Tibial artery (tissue), 4 donors: ENCODE measurements at regions not wholly inside any gene's neighbourhood (a gene's known extent, or its start where the extent isn't known, plus 50 kb on each side); places are given as distances from the start of the nearest gene placed in this dataset.
"Not testable (repeated sequence)": the region's sequence is repeated elsewhere in the genome, so short reads cannot be mapped to it uniquely, and the experiment has no call there.

Source experiments
- DNase-seq, 2 donors: peaks; one replicate each; pipeline ENCODE4 v3.0.0-alpha.2; 2019
- H3K27ac ChIP-seq, 2 donors: fragments of 200-600 bp; sonication (generic) in 1 of 2; 1 replicate in 1 of 2; 2 replicates in 1 of 2; pipeline ENCODE4 v1.5.1; 2018 to 2019; ENCODE audit warnings: mild to moderate bottlenecking in 1 of 2
- H3K27me3 ChIP-seq, 2 donors: fragments of 200-600 bp; sonication (generic) in 1 of 2; one replicate each; pipeline versions ENCODE4 v1.5.1 to v1.6.0; 2016 to 2019
- H3K36me3 ChIP-seq, 3 donors: fragments of 200-600 bp; sonication (generic) in 2 of 3; one replicate each; pipeline ENCODE4 v1.5.1; 2016 to 2019; ENCODE audit warnings: mild to moderate bottlenecking in 2 of 3
- H3K4me1 ChIP-seq, 4 donors: fragments of 200-600 bp; sonication (generic) in 2 of 4; 1 replicate in 3 of 4; 2 replicates in 1 of 4; pipeline ENCODE4 v1.5.1; 2016 to 2019
- H3K4me3 ChIP-seq, 2 donors: fragments of 200-600 bp; sonication (generic) in 1 of 2; 1 replicate in 1 of 2; 2 replicates in 1 of 2; pipeline ENCODE4 v1.5.1; 2018 to 2019; ENCODE audit warnings: mild to moderate bottlenecking in 2 of 2
- H3K9me3 ChIP-seq, 3 donors: fragments of 200-600 bp; sonication (generic) in 1 of 3; one replicate each; pipeline ENCODE4 v1.5.1; 2016 to 2019
- intact Hi-C: fragments of 100-400 bp; cut with DNase I; formaldehyde crosslinking; loops from one replicate; pipeline ENCODE4 v1.15.0; 2023; ENCODE audit warnings: low total_unique reads
- TF ChIP-seq, protein P1 (sequence below), 2 experiments: fragments of 200-600 bp in 1 of 2; fragments of 450-650 bp in 1 of 2; IDR thresholded peaks; one replicate each; pipeline ENCODE4 v1.5.1; 2017 to 2019; ENCODE audit warnings: antibody characterized with exemption in 2 of 2, mild to moderate bottlenecking in 1 of 2, moderate library complexity in 1 of 2

DNA sequence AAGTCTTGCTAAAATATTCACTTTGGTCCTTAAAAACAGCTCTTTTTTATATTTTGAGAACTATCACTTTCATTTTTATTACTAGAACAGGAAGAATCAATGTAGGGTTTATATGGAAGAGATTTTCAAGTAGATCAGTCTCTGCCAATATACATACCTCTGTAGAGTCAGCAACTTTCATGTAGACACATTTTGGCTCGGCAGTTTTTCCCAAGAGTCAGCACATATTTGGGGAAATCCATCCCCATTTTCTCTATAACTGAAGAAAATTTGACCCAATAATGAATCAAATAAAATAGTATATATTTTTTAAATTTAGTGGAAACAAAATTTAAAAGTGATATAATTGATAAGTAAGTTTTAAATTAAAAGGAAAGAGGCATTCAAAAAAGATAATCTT, 329.8 kb upstream of the TFPI start:
- Histone ChIP-seq H3K4me1 (no peaks in the 10 kb centered on the region), H3K27me3 (no peaks in the 10 kb centered on the region), H3K27ac (no peak overlapping the region), H3K4me3 (no peak overlapping the region), H3K36me3 (no peaks in the 10 kb centered on the region), H3K9me3 (no peaks in the 10 kb centered on the region)
- DNase-seq = no peak
- intact Hi-C loops = no loop called here
- TF ChIP-seq, protein P1, sequence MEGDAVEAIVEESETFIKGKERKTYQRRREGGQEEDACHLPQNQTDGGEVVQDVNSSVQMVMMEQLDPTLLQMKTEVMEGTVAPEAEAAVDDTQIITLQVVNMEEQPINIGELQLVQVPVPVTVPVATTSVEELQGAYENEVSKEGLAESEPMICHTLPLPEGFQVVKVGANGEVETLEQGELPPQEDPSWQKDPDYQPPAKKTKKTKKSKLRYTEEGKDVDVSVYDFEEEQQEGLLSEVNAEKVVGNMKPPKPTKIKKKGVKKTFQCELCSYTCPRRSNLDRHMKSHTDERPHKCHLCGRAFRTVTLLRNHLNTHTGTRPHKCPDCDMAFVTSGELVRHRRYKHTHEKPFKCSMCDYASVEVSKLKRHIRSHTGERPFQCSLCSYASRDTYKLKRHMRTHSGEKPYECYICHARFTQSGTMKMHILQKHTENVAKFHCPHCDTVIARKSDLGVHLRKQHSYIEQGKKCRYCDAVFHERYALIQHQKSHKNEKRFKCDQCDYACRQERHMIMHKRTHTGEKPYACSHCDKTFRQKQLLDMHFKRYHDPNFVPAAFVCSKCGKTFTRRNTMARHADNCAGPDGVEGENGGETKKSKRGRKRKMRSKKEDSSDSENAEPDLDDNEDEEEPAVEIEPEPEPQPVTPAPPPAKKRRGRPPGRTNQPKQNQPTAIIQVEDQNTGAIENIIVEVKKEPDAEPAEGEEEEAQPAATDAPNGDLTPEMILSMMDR (IDR thresholded peaks at IDR 0.05) = no peak

DNA sequence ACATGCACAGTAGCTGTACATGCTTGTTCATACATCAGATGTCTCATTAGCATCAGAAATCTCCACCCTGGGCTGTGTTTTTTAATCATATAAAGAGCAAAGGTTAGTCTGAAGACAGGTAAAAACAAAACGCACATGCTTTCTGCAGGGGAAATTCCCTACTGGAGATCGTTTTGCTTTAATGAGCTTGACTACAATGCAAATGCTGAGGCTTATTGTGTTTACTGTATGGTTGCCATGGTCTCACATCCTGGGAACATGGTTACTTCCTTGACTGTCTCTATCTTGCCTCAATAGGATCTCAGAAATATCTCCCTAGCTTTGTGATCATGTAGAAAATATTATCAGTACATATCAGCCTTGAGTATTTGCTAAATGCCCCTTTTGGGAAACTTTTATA, 336.5 kb upstream of the TFPI start:
- intact Hi-C loops = no loop called here
- H3K27me3 ChIP-seq = no peaks in the 10 kb centered on the region
- H3K4me1 ChIP-seq = no peaks in the 10 kb centered on the region
- no peaks in the 10 kb centered on the region for H3K36me3 ChIP-seq
- TF ChIP-seq, protein P1 (IDR thresholded peaks at IDR 0.05) = no peak
- H3K9me3 ChIP-seq = no peaks in the 10 kb centered on the region
- no peak overlapping the region for H3K4me3 ChIP-seq
- DNase-seq = no peak
- no peak overlapping the region for H3K27ac ChIP-seq

DNA sequence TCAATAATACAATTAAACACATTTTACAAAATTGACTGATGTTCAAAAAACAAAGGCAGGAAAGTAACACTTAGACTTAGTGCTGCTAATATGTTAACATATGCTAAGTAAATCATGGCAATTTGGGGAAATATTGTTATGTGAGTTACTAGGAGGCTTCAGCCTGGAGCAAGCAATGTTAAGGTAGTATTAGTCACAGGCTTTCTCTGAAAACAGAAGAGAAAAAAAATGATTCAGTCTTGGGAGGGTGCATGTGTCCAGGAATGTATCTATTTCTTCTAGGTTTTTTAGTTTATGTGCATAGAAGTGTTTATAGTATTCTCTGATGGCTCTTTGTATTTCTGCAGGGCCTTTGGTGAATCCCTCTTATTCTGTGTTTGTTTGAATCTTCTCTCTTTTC, 345.8 kb upstream of the TFPI start:
- H3K36me3 ChIP-seq = no peaks in the 10 kb centered on the region
- intact Hi-C loops = no loop called here
- H3K27ac ChIP-seq = no peak overlapping the region
- TF ChIP-seq, protein P1 (IDR thresholded peaks at IDR 0.05) = no peak
- H3K27me3 ChIP-seq = no peaks in the 10 kb centered on the region
- no peaks in the 10 kb centered on the region for H3K9me3 ChIP-seq
- H3K4me3 ChIP-seq = no peak overlapping the region
- DNase-seq = no peak
- peaks cover 0 to 5% (median 0%) of the 10 kb centered on the region in 4 donors for H3K4me1 ChIP-seq

DNA sequence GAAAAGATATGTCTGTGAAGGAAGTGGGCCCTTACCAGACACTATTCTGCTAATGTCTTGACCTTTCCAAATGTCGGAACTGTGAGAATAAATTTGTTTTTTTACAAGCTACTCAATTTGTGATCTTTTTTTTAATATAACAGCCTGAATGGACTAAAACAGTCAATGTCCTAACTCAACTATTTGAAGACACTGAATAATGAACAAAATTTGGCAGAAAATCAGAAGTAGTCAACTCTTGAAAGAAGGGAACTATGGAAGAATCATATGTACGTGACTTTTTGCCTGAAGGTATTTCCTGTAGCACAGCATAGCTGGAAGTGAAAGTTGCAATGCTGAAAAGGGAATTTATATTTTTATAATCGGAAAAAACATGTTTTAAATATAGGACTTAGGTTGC, 351.8 kb upstream of the TFPI start:
- no peaks in the 10 kb centered on the region for H3K9me3 ChIP-seq
- H3K36me3 ChIP-seq = no peaks in the 10 kb centered on the region
- TF ChIP-seq, protein P1 (IDR thresholded peaks at IDR 0.05) = no peak
- H3K4me1 ChIP-seq = peaks cover 0 to 16% (median 0%) of the 10 kb centered on the region in 4 donors
- H3K27me3 ChIP-seq = no peaks in the 10 kb centered on the region
- intact Hi-C loops = no loop called here
- H3K4me3 ChIP-seq = no peak overlapping the region
- H3K27ac ChIP-seq = no peak overlapping the region
- no peak for DNase-seq

DNA sequence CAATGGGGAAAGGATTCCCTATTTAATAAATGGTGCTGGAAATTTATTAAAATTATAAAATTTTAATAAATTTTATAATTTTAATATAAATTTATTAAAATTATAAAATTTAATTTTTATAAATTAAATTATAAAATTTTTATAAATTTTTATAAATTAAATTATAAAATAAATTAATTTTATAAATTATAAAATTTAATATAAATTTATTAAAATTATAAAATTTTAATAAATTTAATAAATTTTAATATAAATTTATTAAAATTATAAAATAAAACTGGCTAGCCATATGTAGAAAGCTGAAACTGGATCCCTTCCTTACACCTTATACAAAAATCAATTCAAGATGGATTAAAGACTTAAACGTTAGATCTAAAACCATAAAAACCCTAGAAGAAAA, 356.7 kb upstream of the TFPI start:
- intact Hi-C loops, DNase-seq, H3K9me3 ChIP-seq, H3K27ac ChIP-seq, H3K4me3 ChIP-seq, H3K27me3 ChIP-seq, H3K36me3 ChIP-seq: not testable (repeated sequence)
- H3K4me1 ChIP-seq = peaks cover 0 to 11% (median 0%) of the 10 kb centered on the region in 4 donors

DNA sequence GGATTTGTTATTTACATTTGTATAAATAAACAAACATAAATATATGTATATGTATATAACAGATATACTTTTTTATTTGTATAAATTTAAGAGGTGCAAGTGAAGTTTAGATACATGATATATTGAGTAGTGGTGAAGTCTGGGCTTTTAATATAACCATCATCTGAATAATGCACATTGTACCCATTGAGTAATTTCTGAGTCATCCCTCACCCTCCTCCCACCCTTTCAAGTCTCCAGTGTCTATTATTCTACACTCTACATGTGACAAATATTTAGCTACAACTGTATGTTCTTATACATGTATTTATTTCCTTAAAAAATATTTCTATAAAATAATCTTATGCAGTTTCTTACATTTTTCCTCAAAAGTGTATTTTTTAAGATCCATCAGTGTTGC, 358.7 kb upstream of the TFPI start:
- Histone ChIP-seq H3K4me3 (no peak overlapping the region), H3K27me3 (no peaks in the 10 kb centered on the region), H3K27ac (no peak overlapping the region), H3K36me3 (no peaks in the 10 kb centered on the region), H3K4me1 (peaks cover 0 to 11% (median 0%) of the 10 kb centered on the region in 4 donors), H3K9me3 (no peaks in the 10 kb centered on the region)
- TF ChIP-seq, protein P1 (IDR thresholded peaks at IDR 0.05) = no peak
- intact Hi-C loops = no loop called here
- DNase-seq = no peak
